HG03520 (cell line): ENCODE measurements at regions not wholly inside any gene's neighbourhood (a gene's known extent, or its start where the extent isn't known, plus 50 kb on each side); places are given as distances from the start of the nearest gene placed in this dataset.
"Not testable (repeated sequence)": the region's sequence is repeated elsewhere in the genome, so short reads cannot be mapped to it uniquely, and the experiment has no call there.

Experiments
- ATAC-seq: cut with Tn5 transposase; IDR thresholded peaks from one replicate; pipeline ENCODE4 v1.9.1; 2021; ENCODE audit warnings: mild to moderate bottlenecking, moderate library complexity; ENCODE audit not compliant: unreplicated experiment

DNA sequence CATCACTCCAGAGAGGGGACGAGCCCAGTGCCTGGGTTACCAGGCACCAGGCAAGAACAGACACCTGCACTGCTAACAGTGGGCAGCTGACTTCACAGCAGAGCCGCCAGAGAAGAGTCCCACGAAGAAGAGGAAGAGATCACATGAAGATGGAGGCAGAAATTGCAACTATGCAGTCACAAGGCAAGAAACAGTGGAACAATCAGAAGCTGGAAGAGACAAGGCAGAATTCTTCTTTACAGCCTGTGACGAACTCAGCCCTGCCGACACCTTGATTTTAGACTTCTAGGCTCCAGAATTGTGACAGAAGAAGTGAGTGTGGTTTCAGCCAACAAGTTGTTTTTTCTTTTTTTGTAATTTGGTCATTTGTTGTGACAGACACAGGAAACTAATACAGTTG lies 59.2 kb downstream of the IL12A start:
- no peak for ATAC-seq

DNA sequence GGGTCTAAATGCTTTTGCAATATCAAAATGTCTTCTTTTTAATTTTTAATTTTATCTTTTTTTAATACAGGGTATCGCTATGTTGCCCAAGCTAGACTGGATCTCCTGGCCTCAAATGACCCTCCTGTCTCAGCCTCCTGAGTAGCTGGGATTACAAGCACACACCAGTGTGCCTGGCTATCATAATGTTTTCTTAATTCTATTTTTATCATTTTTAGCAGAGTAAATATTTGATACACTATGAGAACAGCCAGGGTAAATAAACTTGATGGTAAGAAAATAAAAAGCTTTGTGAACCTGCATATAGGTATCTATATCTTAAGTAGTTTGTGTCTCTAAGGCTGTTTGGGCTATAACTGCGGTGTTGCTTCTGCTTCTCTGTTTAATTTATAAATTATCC lies 60.4 kb downstream of the IL12A start:
- no peak for ATAC-seq

DNA sequence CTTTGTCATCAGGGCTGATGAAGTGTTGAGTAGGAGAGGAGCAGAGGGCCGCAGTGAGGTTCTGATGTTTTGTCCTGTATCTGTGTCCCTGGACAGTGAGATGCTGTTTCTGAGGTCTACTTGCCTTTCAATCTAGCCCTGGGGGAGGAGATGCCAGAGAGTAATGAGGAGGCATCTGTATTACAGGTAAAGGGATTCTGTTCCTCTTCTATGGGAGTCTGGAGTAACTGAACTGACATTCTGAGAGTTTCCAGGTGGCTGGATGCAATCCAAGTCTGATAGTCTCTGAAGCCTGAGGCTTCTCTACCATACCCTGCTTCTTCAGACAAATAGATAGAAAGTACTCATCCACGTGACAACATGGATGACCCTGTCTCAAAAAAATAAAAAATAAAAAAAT lies 60.9 kb downstream of the IL12A start:
- ATAC-seq = no peak

DNA sequence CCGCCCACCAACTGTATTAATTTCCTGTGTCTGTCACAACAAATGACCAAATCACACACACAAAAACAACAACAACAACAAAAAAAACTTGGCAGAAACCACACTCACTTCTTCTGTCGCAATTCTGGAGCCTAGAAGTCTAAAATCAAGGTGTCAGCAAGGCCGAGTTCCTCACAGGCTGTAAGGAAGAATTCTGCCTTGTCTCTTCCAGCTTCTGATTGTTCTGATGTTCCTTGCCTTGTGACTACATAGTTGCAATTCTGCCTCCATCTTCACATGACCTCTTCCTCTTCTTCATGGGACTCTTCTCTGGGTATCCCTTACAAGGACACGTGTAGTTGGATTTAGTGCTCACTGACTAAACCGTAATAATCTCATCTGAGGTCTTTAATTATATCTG lies 61.4 kb downstream of the IL12A start:
- no peak for ATAC-seq

DNA sequence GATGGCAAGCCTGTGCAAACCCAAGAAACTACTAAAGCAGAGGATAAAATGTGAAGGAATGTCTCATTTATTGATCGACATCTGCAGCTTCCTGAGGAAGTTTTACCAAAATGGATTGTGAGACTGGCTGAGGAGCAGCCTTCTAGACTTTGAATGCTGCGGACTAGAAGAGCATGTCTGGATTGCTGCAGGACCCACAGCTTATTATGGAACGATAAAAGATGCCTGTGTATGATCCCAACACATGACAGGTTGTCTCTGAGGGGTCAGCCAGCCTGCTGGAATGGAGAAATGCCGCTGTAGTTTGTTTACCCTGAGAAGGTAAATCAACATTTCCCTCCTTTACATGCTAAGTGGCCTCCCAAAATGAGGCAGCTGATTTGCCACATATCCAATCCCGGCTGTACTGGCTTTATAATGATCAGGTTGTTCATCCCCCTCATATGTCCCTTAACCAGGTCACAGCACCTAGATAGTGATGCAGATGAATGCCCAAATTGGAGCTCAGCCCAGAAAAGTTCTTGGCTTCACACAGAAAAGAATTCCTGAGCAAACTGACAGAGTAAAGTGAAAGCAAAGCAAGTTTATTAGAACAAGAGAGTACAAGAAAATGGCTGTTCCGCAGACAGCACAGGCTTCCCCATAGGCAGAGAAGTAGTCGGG lies 63.9 kb downstream of the IL12A start:
- ATAC-seq = no peak

DNA sequence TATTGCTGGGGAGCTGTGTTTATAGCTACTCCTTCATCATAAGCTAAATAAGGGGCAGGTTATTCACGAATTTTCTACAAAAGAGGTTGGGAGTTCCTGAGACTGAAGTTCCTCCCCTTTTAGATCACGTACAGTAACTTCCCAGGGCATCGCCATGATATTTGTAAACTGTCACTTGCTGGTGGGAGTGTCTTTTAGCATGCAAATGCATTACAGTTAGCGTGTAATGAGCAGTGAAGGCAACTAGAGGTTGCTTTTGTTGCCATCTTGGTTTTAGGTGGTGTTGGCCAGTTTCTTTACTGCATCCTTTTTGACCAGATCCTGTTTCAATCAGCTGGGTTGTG lies 64.4 kb downstream of the IL12A start:
- no peak for ATAC-seq

DNA sequence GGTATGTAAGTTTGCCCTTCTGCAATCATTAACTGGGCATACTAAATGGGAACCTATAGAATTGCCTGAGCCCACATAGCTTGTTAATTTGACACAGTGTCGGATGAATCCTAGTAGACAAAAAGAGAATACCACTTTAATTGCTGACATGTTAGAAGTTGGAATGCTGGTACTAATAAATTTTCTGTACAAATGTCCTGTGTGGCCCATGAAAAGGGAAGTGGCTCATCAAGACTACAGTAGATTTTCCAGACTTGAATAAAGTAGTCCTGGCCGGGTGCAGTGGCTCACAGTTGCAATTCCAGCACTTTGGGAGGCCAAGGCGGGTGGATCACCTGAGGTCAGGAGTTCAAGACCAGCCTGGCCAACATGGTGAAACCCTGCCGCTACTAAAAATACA lies 66.2 kb downstream of the IL12A start:
- ATAC-seq = not testable (repeated sequence)

DNA sequence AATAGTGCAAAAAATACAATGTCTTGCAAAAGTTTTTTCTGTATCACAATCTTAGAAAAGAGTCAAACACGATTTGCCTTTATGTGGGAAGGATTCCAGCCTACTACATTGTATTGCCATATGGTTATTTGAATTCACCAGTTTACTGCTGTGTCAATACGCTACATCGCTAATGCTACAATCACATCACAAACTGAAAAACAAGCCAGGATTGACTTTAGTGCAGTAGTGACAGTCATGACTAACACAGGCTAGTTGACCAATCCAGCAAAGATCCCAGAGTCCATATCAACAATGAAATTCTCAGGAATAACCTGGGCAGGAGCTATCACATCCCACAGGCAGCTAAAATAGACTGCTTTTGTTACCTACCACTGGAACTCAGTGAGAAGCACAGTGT lies 67.0 kb downstream of the IL12A start:
- no peak for ATAC-seq

DNA sequence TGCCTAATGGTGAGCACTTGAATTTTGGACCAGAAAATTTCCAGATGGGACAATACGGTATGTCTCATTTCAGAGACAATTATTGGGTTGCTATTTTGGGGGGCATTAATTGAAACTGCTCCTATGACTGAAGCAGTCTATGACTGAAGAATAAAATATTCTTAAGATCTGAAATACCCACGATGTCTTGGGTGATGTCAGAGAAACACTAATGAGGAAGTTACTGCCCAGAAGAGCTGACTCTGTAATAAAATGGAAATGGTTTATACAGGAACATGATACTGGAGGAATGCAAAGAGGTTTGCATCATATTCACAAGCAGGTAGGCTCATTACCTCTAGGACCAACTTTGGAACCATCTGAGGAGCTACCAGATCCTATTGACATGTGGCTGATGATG lies 68.7 kb downstream of the IL12A start:
- ATAC-seq = no peak

DNA sequence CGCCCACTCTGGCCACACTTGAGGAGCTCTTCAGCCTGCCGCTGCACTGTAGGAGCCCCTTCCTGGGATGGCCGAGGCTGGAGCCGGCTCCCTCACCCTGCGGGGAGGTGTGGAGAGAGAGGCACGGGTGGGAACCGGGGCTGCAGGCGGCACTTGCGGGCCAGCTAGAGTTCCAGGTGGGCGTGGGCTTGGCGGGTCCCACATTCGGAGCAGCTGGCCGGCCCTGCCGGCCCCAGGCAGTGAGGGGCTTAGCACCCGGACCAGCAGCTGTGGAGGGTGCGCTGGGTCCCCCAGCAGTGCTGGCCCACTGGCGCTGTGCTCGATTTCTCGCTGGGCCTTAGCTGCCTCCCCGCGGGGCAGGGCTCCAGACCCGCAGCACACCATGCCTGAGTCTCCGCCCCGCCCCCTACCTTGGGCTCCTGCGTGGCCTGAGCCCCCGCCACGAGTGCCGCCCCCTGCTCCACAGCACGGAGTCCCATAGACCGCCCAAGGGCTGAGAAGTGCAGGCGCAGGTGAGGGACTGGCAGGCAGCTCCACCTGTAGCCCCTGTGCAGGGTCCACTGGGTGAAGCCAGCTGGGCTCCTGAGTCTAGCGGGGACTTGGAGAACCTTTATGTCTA lies 71.9 kb downstream of the IL12A start:
- no peak for ATAC-seq

DNA sequence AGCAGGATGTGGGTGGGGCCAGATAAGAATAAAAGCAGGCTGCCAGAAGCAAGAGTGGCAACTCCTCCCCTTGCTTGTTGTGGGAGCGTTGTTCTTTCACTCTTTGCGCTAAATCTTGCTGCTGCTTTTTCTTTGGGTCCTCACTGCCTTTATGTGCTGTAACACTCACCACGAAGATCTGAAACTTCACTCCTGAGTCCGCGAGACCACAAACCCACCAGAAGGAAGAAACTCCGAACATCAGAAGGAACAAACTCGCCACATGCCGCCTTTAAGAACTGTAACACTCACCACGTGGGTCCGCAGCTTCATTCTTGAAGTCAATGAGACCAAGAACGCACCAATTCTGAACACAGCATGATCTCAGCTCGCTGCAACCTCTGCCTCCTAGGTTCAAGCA lies 72.9 kb downstream of the IL12A start:
- no peak for ATAC-seq

DNA sequence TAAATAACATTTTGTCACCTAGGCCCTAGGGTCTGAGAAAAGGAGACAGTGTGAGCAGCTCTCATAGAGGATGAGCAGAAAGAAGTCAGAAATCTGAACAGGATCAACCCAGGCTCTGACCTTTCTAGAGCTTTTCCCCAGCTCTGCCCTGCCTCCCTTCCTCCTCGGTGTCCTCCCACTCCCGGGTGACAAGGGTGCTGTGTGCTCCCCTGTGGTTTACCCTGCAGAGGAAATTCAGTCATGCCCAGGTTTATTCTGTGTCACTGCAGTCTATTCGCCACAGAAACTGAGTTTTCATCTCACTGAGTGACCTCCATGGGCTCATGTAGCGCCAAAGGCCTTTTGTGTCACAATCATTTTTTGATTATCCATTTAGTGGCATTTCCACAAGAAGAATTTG lies 76.6 kb downstream of the IL12A start:
- ATAC-seq = no peak

DNA sequence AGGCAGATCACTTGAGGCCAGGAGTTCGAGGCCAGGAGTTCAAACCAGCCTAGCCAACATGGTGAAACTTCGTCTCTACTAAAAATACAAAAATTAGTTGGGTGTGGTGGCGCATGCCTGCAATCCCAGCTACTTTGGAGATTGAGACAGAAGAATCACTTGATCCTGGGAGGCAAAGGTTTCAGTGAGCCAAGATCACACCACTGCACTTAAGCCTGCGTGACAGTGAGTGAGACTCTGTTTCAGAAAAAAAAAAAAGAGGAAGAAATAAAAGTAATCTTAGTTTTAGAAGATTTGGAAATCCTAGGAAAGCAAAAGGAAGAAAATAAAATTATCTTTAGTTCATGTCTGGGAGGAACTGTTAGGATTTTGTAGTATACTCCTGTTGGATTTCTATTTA lies 77.2 kb downstream of the IL12A start:
- no peak for ATAC-seq

DNA sequence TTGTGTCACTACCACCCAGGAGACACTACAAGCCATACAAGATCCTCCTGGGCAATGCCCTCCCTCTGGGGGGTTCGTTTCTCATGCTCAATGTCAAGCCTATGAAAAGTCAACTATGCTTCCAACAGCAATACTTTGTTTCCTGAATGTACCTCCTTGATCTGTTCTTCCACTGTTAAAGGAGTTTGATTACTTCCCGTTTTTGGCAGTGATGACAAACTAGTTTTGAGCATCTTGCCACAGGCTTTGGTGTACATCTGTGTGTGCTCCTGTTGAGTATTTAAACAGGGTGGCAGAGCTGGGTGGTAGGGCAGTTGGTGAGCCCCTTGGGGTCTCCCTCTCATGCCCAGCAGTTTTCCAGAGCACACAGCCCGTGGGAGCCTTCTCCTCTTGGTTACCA lies 81.4 kb downstream of the IL12A start:
- ATAC-seq = no peak

DNA sequence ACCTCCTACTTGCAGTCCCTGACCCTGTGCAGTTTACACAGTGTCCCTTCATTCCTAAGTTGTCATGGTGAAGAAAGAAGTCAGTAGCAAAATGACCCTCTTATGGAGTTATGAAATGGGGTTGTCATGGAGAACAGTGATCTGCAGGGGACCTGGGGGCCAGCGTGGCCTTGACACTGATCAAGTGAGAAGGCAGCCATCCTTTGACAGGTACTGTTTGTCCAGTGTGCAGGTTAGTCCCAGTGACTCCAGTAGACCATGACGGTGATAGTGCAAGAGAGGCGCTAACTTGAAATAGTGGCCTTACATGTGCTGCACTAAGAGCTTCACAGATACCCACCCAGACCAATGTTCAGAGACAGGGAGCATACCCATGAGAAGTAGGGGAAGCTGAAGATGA lies 87.9 kb downstream of the IL12A start:
- ATAC-seq = no peak

DNA sequence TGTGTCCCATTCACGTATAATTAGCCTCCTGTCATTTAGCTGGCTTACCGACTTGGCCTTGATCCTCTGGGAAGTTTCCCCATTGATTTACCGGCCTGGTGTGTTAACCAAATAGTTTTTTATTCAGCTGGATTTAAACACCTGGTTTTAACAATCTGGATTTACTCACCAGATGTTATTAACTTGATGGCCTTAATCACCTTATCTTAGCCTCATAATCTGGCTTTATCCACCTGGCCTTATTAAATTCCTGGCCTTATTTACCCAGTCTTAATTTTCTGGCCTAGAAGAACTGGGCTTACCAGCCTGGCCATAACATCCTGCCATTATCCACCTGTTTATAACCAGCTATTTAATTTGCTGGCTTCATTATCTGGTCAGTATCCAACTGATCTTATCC lies 89.9 kb downstream of the IL12A start:
- ATAC-seq = no peak

DNA sequence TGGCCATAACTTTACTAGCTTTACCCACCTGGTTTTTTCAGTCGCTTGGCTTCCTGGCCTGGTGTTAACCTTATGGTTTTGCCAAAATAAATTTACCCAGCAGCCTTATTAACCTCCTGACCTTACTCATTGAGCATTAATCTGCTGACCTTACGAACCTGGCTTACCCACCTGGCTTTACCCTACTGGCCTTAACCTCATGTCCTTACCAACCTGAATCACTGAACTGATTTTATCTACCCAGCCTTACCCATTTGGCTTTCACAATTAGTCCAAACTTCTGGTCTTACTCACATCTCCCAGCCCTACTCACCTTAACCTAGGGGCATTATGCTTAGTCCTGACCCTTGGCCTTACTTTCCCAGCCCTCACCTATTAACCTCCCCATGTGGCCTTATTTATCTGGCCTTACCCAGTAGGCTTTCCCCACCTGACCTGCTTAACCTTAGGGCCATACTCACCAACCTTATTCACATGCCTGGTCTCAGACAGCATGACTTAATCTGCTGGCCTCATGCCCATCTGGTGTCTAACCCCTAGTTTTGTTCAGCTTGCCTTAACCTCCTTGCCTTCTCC lies 93.4 kb downstream of the IL12A start:
- no peak for ATAC-seq

DNA sequence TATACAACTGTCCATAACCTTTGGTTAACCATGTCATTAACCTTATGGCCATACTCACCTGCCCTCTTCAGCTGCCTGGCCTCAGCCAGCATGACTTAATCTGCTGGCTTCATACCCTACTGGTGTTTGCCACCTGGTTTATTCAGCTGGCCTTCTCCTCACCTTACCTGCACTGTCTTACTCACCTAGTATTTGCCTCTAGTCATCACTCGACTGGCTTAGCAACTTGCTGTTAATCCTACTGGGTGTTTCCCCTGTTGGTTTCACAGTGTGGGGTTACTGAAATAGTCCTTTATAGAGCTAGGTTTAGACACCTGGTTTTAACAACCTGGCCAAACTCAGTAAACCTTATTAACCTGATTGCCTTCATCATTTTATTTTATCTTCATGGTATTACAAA lies 96.4 kb downstream of the IL12A start:
- no peak for ATAC-seq

DNA sequence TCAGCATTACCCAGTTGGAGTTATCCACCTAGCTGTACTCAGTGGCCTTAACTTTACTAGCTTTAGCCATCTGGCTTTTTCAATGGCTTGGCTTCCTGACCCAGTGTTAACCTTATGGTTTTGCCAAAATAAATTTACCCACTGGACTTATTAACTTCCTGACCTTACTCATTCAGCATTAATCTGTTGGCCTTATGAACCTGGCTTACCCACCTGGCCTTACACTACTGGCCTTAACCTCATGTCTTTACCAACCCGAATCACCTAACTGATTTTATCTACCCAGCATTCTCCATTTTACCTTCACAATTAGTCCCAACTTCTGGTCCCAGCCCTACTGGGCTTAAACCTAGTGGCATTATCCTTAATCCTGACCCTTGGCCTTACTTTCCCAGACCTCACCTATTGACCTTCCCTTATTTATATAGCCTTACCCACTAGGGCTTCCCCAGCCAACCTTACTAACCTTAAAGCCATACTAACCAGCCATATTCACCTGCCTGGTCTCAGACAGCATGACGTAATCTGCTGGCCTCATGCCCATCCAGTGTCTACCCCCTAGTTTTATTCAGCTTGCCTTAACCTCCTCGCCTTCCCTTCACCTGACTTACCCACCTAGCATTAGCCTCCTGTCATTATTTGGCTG lies 100.0 kb downstream of the IL12A start:
- no peak for ATAC-seq

DNA sequence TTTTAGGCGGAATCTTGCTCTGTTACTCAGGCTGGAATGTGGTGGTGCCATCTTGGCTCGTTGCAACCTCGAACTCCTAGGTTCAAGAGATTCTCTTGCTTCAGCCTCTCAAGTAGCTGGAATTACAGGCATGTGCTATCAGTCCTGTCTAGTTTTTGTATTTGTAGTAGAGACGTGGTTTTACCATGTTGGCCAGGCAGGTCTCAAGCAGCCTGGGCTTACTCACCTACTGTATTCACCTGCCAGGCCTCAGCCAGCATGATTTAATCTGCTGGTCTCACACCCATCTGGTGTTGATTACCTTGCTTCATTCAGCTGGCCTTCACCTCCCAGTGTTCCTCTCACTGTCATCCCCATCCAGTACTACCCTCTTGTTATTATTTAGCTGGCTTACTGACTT lies 102.0 kb downstream of the IL12A start:
- no peak for ATAC-seq

DNA sequence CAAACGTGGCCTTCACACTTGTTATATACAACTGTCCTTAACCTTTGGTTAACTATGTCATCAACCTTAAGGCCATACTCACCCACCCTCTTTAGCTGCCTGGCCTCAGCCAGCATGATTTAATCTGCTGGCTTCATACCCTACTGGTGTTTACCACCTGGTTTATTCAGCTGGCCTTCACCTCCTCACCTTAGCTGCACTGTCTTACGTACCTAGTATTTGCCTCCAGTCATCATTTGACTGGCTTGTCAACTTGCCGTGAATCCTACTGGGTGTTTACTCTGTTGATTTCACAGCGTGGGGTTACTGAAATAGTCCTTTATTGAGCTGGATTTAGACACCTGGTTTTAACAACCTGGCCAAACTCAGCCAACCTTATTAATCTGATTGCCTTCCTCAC lies 102.8 kb downstream of the IL12A start:
- ATAC-seq = no peak

DNA sequence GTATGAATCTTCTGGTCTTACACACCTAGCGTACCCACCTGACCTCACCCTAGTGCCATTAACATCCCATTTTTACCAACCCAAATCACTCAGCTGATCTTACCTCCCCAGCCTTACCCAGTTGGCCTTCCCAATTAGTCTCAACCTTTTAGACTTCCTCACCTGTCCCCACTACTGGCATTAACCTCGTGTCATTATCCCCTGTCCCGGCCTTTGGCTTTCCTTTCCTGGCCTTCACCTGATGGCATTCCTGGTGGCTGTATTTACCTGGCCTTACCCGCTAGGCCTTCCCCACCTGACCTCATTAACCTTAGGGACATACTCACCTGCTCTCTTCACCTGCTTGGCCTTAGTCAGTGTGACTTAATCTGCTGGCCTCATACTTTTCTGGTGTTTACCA lies 104.1 kb downstream of the IL12A start:
- no peak for ATAC-seq
